Endodermal cell (in vitro differentiated cells): ENCODE measurements at regions not wholly inside any gene's neighbourhood (a gene's known extent, or its start where the extent isn't known, plus 50 kb on each side); places are given as distances from the start of the nearest gene placed in this dataset.

Experiments
- DNase-seq: peaks from one replicate; pipeline ENCODE4 v3.0.0-alpha.2; 2017
- H3K27ac ChIP-seq: 2 replicates; pipeline ENCODE4 v1.5.1; 2013; ENCODE audit warnings: mild to moderate bottlenecking, low read depth, low read length, moderate library complexity
- H3K27me3 ChIP-seq: 2 replicates; pipeline ENCODE4 v1.6.1; 2013; ENCODE audit warnings: mild to moderate bottlenecking, low read length, moderate library complexity; ENCODE audit not compliant: insufficient read depth, control insufficient read depth, poor library complexity, severe bottlenecking
- H3K36me3 ChIP-seq: 2 replicates; pipeline ENCODE4 v1.7.0; 2013; ENCODE audit warnings: mild to moderate bottlenecking, low read length, moderate library complexity; ENCODE audit not compliant: control insufficient read depth, insufficient read depth
- H3K4me1 ChIP-seq: one replicate; pipeline ENCODE4 v1.7.0; 2013; ENCODE audit warnings: low read length; ENCODE audit not compliant: control insufficient read depth, insufficient read depth
- H3K4me3 ChIP-seq: 2 replicates; pipeline ENCODE4 v1.5.1; 2013; ENCODE audit warnings: mild to moderate bottlenecking, low read length, moderate library complexity
- H3K9ac ChIP-seq: 2 replicates; pipeline ENCODE4 v1.6.1; 2013; ENCODE audit warnings: mild to moderate bottlenecking, low read length, moderate library complexity; ENCODE audit not compliant: poor library complexity, severe bottlenecking; ENCODE audit errors: extremely low read depth
- H3K9me3 ChIP-seq: 2 replicates; pipeline ENCODE4 v1.6.1; 2013; ENCODE audit warnings: mild to moderate bottlenecking, low read length, moderate library complexity; ENCODE audit not compliant: control insufficient read depth
- H3K27ac Mint-ChIP-seq: 2 replicates; pipeline ENCODE4 v1.8.0; 2020; ENCODE audit warnings: mixed read lengths
- H3K27me3 Mint-ChIP-seq: 2 replicates; pipeline ENCODE4 v1.8.0; 2021; ENCODE audit warnings: mild to moderate bottlenecking, mixed read lengths; ENCODE audit not compliant: insufficient read depth
- H3K36me3 Mint-ChIP-seq: 2 replicates; pipeline ENCODE4 v1.8.0; 2020; ENCODE audit warnings: low read depth, mixed read lengths
- H3K4me1 Mint-ChIP-seq: 2 replicates; pipeline ENCODE4 v1.8.0; 2020; ENCODE audit warnings: mixed read lengths
- H3K4me3 Mint-ChIP-seq: 2 replicates; pipeline ENCODE4 v1.8.0; 2020; ENCODE audit warnings: mild to moderate bottlenecking, moderate library complexity, mixed read lengths
- H3K9me3 Mint-ChIP-seq: 2 replicates; pipeline ENCODE4 v1.8.0; 2020; ENCODE audit warnings: mild to moderate bottlenecking, mixed read lengths
- WGBS, 2 experiments: methylation state at CpG; one replicate each; pipeline versions ENCODE4 v1.1.5 to v1.1.7; 2013; ENCODE audit warnings: missing lambda C conversion rate in 2 of 2, mixed read lengths in 1 of 2; ENCODE audit not compliant: insufficient coverage in 1 of 2, insufficient read length in 1 of 2; 5-methylcytosine and 5-hydroxymethylcytosine counted together
- TF ChIP-seq, protein P1 (sequence below): fragments of 200-600 bp; sonication (generic); conservative IDR thresholded peaks from 2 replicates; pipeline ENCODE4 v1.5.0; 2021; ENCODE audit warnings: antibody characterized with exemption, mild to moderate bottlenecking

DNA sequence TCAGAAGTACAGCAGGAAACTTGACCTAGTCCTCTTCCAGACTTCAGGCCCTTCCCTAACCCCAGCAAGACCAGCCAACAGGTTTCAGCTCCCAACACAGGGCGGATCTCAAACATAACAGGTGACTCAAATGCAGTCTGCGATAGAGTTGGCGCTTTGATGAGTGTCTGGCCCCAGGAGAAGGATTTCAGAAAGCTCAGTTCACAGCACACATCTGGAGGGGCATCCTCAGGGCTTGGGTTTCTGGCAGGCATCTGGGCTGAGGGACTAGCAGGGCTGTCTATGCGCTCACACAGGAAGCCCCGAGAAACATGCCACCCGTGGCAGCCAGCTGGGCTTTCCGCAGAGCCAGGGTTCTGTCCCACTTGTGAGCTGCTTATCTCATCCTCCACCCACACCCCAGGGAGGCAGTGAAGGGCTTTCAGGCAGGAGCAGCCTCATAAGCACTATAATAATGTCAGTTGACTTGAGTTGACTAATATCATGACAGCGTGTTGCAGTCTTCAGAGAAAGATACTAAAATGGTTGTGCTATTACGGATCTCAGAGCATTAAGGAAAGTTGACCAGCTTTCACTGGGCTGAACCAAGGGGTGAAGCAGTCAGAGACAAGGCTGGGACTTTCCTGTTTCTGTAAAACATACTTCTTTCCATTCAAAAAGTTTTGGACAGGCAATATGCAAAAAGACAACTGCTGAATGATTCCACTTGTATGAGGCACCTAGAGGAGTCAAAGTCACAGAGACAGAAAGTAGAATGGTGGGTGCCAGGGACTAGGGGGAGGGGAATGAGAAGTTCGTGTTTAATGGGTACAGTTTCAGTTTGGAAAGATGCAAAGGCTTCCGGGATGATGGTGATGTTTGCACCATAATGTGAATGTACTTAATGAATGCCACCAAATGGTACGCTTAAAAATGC is 233.0 kb upstream of the IRF2BP2 start:
- TF ChIP-seq, protein P1, sequence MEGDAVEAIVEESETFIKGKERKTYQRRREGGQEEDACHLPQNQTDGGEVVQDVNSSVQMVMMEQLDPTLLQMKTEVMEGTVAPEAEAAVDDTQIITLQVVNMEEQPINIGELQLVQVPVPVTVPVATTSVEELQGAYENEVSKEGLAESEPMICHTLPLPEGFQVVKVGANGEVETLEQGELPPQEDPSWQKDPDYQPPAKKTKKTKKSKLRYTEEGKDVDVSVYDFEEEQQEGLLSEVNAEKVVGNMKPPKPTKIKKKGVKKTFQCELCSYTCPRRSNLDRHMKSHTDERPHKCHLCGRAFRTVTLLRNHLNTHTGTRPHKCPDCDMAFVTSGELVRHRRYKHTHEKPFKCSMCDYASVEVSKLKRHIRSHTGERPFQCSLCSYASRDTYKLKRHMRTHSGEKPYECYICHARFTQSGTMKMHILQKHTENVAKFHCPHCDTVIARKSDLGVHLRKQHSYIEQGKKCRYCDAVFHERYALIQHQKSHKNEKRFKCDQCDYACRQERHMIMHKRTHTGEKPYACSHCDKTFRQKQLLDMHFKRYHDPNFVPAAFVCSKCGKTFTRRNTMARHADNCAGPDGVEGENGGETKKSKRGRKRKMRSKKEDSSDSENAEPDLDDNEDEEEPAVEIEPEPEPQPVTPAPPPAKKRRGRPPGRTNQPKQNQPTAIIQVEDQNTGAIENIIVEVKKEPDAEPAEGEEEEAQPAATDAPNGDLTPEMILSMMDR = no peak
- H3K4me1 ChIP-seq = no peaks in the 10 kb centered on the region
- Mint-ChIP-seq H3K27me3 (no peaks in the 10 kb centered on the region), H3K9me3 (peaks cover 9% of the 10 kb centered on the region), H3K4me1 (no peaks in the 10 kb centered on the region), H3K36me3 (no peaks in the 10 kb centered on the region), H3K27ac (no peak overlapping the region), H3K4me3 (no peak overlapping the region)
- no peak overlapping the region for H3K27ac ChIP-seq
- WGBS, 2 experiments = 92 to 94% methylated on average over 8 to 12 of the region's 12 CpGs
- DNase-seq = peak; percentile 42
- H3K36me3 ChIP-seq = no peaks in the 10 kb centered on the region
- peaks cover 16% of the 10 kb centered on the region for H3K9me3 ChIP-seq
- H3K4me3 ChIP-seq = no peak overlapping the region
- no peaks in the 10 kb centered on the region for H3K27me3 ChIP-seq
- H3K9ac ChIP-seq = no peak overlapping the region

DNA sequence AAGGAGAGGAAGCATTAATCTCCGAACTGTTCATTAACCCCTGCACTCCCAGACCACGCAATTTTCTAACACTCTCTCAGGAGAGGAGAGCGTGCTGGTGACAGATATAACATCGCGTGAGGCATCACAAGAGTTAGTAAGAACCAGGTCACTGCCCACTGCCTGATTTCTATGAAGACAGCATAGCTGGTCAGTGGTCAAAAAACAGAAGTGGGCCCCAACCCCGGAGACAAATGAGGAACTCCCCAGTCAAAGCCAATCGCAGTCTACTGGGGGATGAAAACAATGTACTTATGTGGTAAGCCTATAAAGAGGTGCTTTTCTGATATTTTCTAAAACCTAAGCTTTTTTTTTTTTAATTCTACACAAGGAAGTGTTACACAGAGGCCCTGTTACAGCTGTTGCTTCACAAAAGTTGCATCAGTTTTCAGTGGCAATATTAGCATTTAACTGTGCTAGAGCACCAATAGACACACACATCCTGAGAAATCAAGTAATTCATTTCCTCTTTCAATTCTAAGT is 231.8 kb upstream of the IRF2BP2 start:
- Histone ChIP-seq H3K4me3 (no peak overlapping the region), H3K36me3 (no peaks in the 10 kb centered on the region), H3K27me3 (no peaks in the 10 kb centered on the region), H3K27ac (no peak overlapping the region), H3K9me3 (peaks cover 16% of the 10 kb centered on the region), H3K9ac (no peak overlapping the region), H3K4me1 (no peaks in the 10 kb centered on the region)
- no peak overlapping the region for H3K4me3 Mint-ChIP-seq
- DNase-seq = peak; percentile 24
- TF ChIP-seq, protein P1 = no peak
- H3K27ac Mint-ChIP-seq = no peak overlapping the region
- WGBS, 2 experiments = 90 to 95% methylated on average over 2 to 7 of the region's 7 CpGs
- H3K27me3 Mint-ChIP-seq = no peaks in the 10 kb centered on the region
- H3K4me1 Mint-ChIP-seq = no peaks in the 10 kb centered on the region
- no peaks in the 10 kb centered on the region for H3K36me3 Mint-ChIP-seq
- peaks cover 9% of the 10 kb centered on the region for H3K9me3 Mint-ChIP-seq

DNA sequence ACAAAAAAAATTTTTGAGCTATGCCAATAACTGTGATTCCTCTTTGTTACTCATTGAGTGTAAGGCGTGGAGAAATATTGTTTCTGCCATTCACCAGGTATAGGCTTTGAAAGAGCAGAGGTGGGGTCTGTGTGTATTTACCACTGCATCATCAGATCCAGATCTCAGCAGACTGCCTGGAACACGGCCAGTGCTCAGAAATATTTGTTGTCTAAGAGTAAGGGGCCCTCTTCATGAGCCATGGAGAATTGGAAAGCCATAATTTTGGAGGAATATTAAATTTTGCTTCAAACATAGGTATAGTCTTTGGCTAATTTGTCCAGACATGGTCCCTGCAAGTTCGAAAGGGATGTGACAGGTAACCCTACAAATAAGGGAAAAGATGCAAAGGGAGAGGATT is 231.3 kb upstream of the IRF2BP2 start:
- H3K36me3 Mint-ChIP-seq = no peaks in the 10 kb centered on the region
- H3K36me3 ChIP-seq = no peaks in the 10 kb centered on the region
- no peaks in the 10 kb centered on the region for H3K27me3 ChIP-seq
- H3K9me3 Mint-ChIP-seq = peaks cover 9% of the 10 kb centered on the region
- H3K4me3 Mint-ChIP-seq = no peak overlapping the region
- no peak overlapping the region for H3K27ac Mint-ChIP-seq
- H3K4me3 ChIP-seq = no peak overlapping the region
- no peaks in the 10 kb centered on the region for H3K4me1 ChIP-seq
- DNase-seq = no peak
- no peak overlapping the region for H3K27ac ChIP-seq
- WGBS, 2 experiments = 94% methylated on average over 2 to 3 of the region's 3 CpGs
- H3K4me1 Mint-ChIP-seq = no peaks in the 10 kb centered on the region
- no peaks in the 10 kb centered on the region for H3K27me3 Mint-ChIP-seq
- no peak overlapping the region for H3K9ac ChIP-seq
- peaks cover 16% of the 10 kb centered on the region for H3K9me3 ChIP-seq
- TF ChIP-seq, protein P1 = no peak
